Mammary epithelial cell (primary cell): ENCODE measurements at regions not wholly inside any gene's neighbourhood (a gene's known extent, or its start where the extent isn't known, plus 50 kb on each side); places are given as distances from the start of the nearest gene placed in this dataset.
"Not testable (repeated sequence)": the region's sequence is repeated elsewhere in the genome, so short reads cannot be mapped to it uniquely, and the experiment has no call there.

Source experiments
- CTCF ChIP-seq, 2 donors: IDR thresholded peaks in 1 of 2; conservative IDR thresholded peaks in 1 of 2; 2 replicates each; pipeline ENCODE4 v1.5.1; 2011 to 2012; ENCODE audit warnings: inconsistent platforms in 2 of 2, low read length in 2 of 2, mild to moderate bottlenecking in 2 of 2, control low read depth in 1 of 2, low read depth in 1 of 2; ENCODE audit not compliant: insufficient read depth in 1 of 2; ENCODE audit errors: extremely low read depth in 1 of 2
- EZH2 ChIP-seq: IDR thresholded peaks from 2 replicates; pipeline ENCODE4 v1.6.1; 2012; ENCODE audit warnings: low read length, inconsistent platforms, borderline replicate concordance

GRCh38 chr22:47613181-47613580, 850.7 kb downstream of the TBC1D22A start:
- not testable (repeated sequence) for TF ChIP-seq CTCF (conservative IDR thresholded peaks at IDR 0.05 in 1 of 2, IDR thresholded peaks at IDR 0.05 in 1 of 2; ENCODE audit: extremely low read depth in 1 of 2, insufficient read depth in 1 of 2, low read depth in 1 of 2, low read length in 2 of 2); EZH2
